Endothelial cell of umbilical vein (primary cell): ENCODE measurements at regions not wholly inside any gene's neighbourhood (a gene's known extent, or its start where the extent isn't known, plus 50 kb on each side); places are given as distances from the start of the nearest gene placed in this dataset.

Experiments
- BruUV-seq: library from RNA; stranded (reverse); fragments of 400-500 nt; replicated peaks from 2 replicates; lab custom pipeline; 2021; lab: Mats Ljungman, UMichigan
- CTCF ChIA-PET: fragments of 300-600, 350-600 bp; sonication (Branson Sonifier 250); formaldehyde crosslinking; loops from one replicate; lab custom pipeline; 2021; ENCODE audit warnings: antibody characterized with exemption, inconsistent platforms; lab: Charles Lee
- POLR2A ChIA-PET: fragments of 300-600, 350-600 bp; sonication (Branson Sonifier 250); formaldehyde crosslinking; loops from one replicate; lab custom pipeline; 2021; ENCODE audit warnings: antibody characterized with exemption, inconsistent platforms; lab: Charles Lee
- DNase-seq: peaks from one replicate; pipeline ENCODE4 v3.0.0-alpha.2; 2011; ENCODE audit warnings: low read depth, low spot score
- FAIRE-seq: peaks from 2 replicates; lab custom pipeline; 2011; peaks lifted over from hg19 to GRCh38; lab: Jason Lieb, UNC
- H2AFZ ChIP-seq: 2 replicates; pipeline ENCODE4 v1.6.0; 2012; ENCODE audit warnings: low read depth, low read length, control low read depth, inconsistent platforms
- H3K27ac ChIP-seq: 2 replicates; pipeline ENCODE4 v1.5.1; 2011; ENCODE audit warnings: low read depth, mild to moderate bottlenecking, control low read depth, low read length, moderate library complexity; ENCODE audit not compliant: insufficient read depth
- H3K27me3 ChIP-seq, 2 experiments: 2 replicates each; pipeline versions ENCODE4 v1.6.0 to v1.6.1; 2011; ENCODE audit warnings: low read length in 2 of 2, mixed read lengths in 1 of 2; ENCODE audit not compliant: control insufficient read depth in 2 of 2, insufficient read depth in 2 of 2
- H3K36me3 ChIP-seq, 2 experiments: 2 replicates in 1 of 2; 3 replicates in 1 of 2; pipeline ENCODE4 v1.5.1; 2011; ENCODE audit warnings: low read length in 2 of 2, mild to moderate bottlenecking in 1 of 2, moderate library complexity in 1 of 2; ENCODE audit not compliant: control insufficient read depth in 2 of 2, insufficient read depth in 2 of 2; ENCODE audit errors: extremely low read depth in 1 of 2
- H3K4me1 ChIP-seq: 3 replicates; pipeline ENCODE4 v1.5.1; 2011; ENCODE audit warnings: mild to moderate bottlenecking, low read length; ENCODE audit not compliant: control insufficient read depth, insufficient read depth; ENCODE audit errors: extremely low read depth
- H3K4me2 ChIP-seq: 2 replicates; pipeline ENCODE4 v1.6.1; 2011; ENCODE audit warnings: low read length, control low read depth, mixed read lengths; ENCODE audit not compliant: insufficient read depth
- H3K4me3 ChIP-seq, 3 experiments: fragments of 200-600 bp in 1 of 3; sonication (generic), shearing (Covaris generic) in 1 of 3; replicated peaks in 1 of 3; 2 replicates each; pipeline ENCODE4 v1.5.1; 2011 to 2016; ENCODE audit warnings: control low read depth in 3 of 3, low read length in 3 of 3, mild to moderate bottlenecking in 2 of 3, inconsistent platforms in 1 of 3, low read depth in 1 of 3, moderate library complexity in 1 of 3; ENCODE audit not compliant: insufficient read depth in 1 of 3
- H3K79me2 ChIP-seq: 2 replicates; pipeline ENCODE4 v1.6.0; 2012; ENCODE audit warnings: low read length, inconsistent platforms; ENCODE audit not compliant: control insufficient read depth, insufficient read depth
- H3K9ac ChIP-seq: replicated peaks from 2 replicates; pipeline ENCODE3; 2011; ENCODE audit warnings: low read length, control low read depth; ENCODE audit not compliant: insufficient read depth; ENCODE audit errors: extremely low read depth
- H3K9me1 ChIP-seq: replicated peaks from 3 replicates; pipeline ENCODE4 v1.6.0; 2011; ENCODE audit warnings: mild to moderate bottlenecking, low read length; ENCODE audit not compliant: control insufficient read depth, insufficient read depth; ENCODE audit errors: extremely low read depth
- H3K9me3 ChIP-seq: replicated peaks from 2 replicates; pipeline ENCODE4 v1.5.1; 2012; ENCODE audit warnings: low read length, inconsistent platforms; ENCODE audit not compliant: control insufficient read depth, insufficient read depth
- H4K20me1 ChIP-seq: replicated peaks from 2 replicates; pipeline ENCODE3; 2011; ENCODE audit warnings: mild to moderate bottlenecking, low read length; ENCODE audit not compliant: control insufficient read depth, insufficient read depth; ENCODE audit errors: extremely low read depth
- EZH2 ChIP-seq: IDR thresholded peaks from 2 replicates; pipeline ENCODE4 v1.6.1; 2012; ENCODE audit warnings: borderline replicate concordance, low read depth, mild to moderate bottlenecking, moderate library complexity, low read length, inconsistent platforms; ENCODE audit not compliant: severe bottlenecking
- FOS ChIP-seq: IDR thresholded peaks from 2 replicates; pipeline ENCODE4 v1.6.1; 2011; ENCODE audit warnings: mild to moderate bottlenecking, low read length, moderate library complexity, borderline replicate concordance; ENCODE audit not compliant: insufficient read depth
- GATA2 ChIP-seq: IDR thresholded peaks from 2 replicates; pipeline ENCODE4 v1.7.0; 2011; ENCODE audit warnings: low read depth, mild to moderate bottlenecking, moderate library complexity, mixed read lengths, low read length; ENCODE audit not compliant: insufficient read length, insufficient read depth
- JUN ChIP-seq: IDR thresholded peaks from 2 replicates; pipeline ENCODE4 v1.6.1; 2011; ENCODE audit warnings: borderline replicate concordance, low read depth; ENCODE audit not compliant: insufficient read length, insufficient read depth
- MYC ChIP-seq: IDR thresholded peaks from one replicate; pipeline ENCODE4 v1.6.1; 2011; ENCODE audit warnings: mild to moderate bottlenecking, low read depth, low read length
- POLR2A ChIP-seq: IDR thresholded peaks from 2 replicates; pipeline ENCODE4 v1.6.1; 2012; ENCODE audit warnings: low read depth, mild to moderate bottlenecking, control low read depth, low read length
- POLR2AphosphoS5 ChIP-seq: IDR thresholded peaks from 2 replicates; pipeline ENCODE4 v1.6.1; 2012; ENCODE audit warnings: low read depth, mild to moderate bottlenecking, control low read depth, low read length, moderate library complexity; ENCODE audit not compliant: insufficient read depth
- dilution Hi-C: fragments of 300-500 bp; cut with MboI; formaldehyde crosslinking; loops from one replicate; pipeline ENCODE4 v1.15.0; 2019; ENCODE audit warnings: low sequenced_read_pairs; ENCODE audit not compliant: extremely low pct_ligation_motif_present
- intact Hi-C: fragments of 100-400 bp; cut with micrococcal nuclease; formaldehyde crosslinking; loops from one replicate; pipeline ENCODE4 v1.10.0; 2022
- TF ChIP-seq, protein P1 (sequence below), 2 donors: IDR thresholded peaks; 1 replicate in 1 of 2; 2 replicates in 1 of 2; pipeline ENCODE4 v1.5.1; 2011; ENCODE audit warnings: low read length in 2 of 2, mild to moderate bottlenecking in 2 of 2, moderate library complexity in 2 of 2, control low read depth in 1 of 2, inconsistent platforms in 1 of 2, low read depth in 1 of 2; ENCODE audit not compliant: insufficient read depth in 1 of 2; ENCODE audit errors: extremely low read depth in 1 of 2
- TF ChIP-seq, protein P2 (sequence below): IDR thresholded peaks from 2 replicates; pipeline ENCODE4 v1.6.1; 2011; ENCODE audit not compliant: insufficient read depth, insufficient read length

DNA sequence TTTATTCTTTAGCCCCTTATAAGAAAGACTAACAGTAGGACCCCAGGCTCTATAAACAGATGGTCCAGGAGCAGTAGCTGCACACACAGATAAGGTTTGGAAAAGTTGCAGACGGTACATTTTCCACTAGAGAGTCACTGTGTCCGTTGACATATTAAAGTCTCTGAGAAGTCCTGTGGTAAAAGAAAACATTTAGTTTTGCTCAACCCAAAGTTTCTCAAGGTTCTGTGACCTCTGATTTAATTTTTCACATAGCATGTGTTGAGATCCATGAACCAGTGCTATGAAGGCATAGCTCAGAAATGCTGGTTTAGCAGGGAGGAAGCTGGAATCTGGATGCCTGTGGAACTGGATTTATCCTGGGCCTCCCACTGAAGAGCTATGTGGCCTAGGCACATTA lies 62.7 kb upstream of the RASEF start:
- no peak for TF ChIP-seq GATA2
- TF ChIP-seq POLR2A: no peak
- no peak for TF ChIP-seq POLR2AphosphoS5
- TF ChIP-seq EZH2: no peak
- no peak for TF ChIP-seq JUN
- no peak for TF ChIP-seq FOS
- TF ChIP-seq, protein P1, sequence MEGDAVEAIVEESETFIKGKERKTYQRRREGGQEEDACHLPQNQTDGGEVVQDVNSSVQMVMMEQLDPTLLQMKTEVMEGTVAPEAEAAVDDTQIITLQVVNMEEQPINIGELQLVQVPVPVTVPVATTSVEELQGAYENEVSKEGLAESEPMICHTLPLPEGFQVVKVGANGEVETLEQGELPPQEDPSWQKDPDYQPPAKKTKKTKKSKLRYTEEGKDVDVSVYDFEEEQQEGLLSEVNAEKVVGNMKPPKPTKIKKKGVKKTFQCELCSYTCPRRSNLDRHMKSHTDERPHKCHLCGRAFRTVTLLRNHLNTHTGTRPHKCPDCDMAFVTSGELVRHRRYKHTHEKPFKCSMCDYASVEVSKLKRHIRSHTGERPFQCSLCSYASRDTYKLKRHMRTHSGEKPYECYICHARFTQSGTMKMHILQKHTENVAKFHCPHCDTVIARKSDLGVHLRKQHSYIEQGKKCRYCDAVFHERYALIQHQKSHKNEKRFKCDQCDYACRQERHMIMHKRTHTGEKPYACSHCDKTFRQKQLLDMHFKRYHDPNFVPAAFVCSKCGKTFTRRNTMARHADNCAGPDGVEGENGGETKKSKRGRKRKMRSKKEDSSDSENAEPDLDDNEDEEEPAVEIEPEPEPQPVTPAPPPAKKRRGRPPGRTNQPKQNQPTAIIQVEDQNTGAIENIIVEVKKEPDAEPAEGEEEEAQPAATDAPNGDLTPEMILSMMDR (IDR thresholded peaks at IDR 0.05; ENCODE audit: extremely low read depth in 1 of 2, insufficient read depth in 1 of 2, low read depth in 1 of 2, low read length in 2 of 2): no peak
- TF ChIP-seq, protein P2, sequence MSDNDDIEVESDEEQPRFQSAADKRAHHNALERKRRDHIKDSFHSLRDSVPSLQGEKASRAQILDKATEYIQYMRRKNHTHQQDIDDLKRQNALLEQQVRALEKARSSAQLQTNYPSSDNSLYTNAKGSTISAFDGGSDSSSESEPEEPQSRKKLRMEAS: no peak
- TF ChIP-seq MYC: no peak
- Histone ChIP-seq H3K36me3 (no peaks in the 10 kb centered on the region), H3K4me2 (no peak overlapping the region), H3K9me3 (no peaks in the 10 kb centered on the region), H3K4me3 (no peak overlapping the region), H3K27ac (no peak overlapping the region), H3K4me1 (no peaks in the 10 kb centered on the region), H3K79me2 (no peaks in the 10 kb centered on the region), H4K20me1 (no peaks in the 10 kb centered on the region), H3K9ac (no peak overlapping the region), H3K27me3 (no peaks in the 10 kb centered on the region), H3K9me1 (no peaks in the 10 kb centered on the region), H2AFZ (no peak overlapping the region)
- ChIA-PET CTCF (no interaction called here), POLR2A (no interaction called here)
- FAIRE-seq (no peak), DNase-seq (no peak)
- no TSS peak for BruUV-seq
- intact Hi-C loops (no loop called here), dilution Hi-C loops (no loop called here)
